ENCODE measurements at regions not wholly inside any gene's neighbourhood (a gene's known extent, or its start where the extent isn't known, plus 50 kb on each side); places are given as distances from the start of the nearest gene placed in this dataset.

DNA sequence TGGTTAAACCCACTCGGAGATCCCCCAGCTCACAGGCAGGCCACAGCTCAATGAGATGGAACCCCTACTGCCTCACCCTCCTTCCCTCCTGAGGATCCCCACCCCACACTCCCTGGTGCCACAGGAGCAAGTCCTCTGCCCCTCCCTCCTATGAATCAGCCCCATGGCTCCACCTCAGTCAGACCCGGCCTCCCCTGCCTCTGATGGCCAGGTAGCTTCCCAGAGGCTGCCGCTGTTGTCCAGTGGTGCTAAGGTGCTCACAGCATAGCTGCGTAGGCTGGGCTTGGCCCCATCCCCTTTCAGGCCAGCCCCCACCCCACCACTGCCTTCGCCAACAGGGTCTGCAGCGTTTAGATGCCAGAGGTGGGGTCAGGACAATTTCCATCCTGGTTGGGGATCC lies 98.5 kb upstream of the IGSF21 start:
- no peaks in the 10 kb centered on the region for H3K36me3 ChIP-seq (replicated peaks)
- H3K27me3 ChIP-seq (ENCODE audit: low read depth) = no peaks in the 10 kb centered on the region
- no peak overlapping the region for H3K4me3 ChIP-seq
- H3K9me3 ChIP-seq = no peaks in the 10 kb centered on the region
- in situ Hi-C loops (cut with MboI; ENCODE audit: low sequenced_read_pairs) = no loop called here
- no peaks in the 10 kb centered on the region for H3K4me1 ChIP-seq
- no peak for DNase-seq (ENCODE audit: low spot score in 2 of 2)

DNA sequence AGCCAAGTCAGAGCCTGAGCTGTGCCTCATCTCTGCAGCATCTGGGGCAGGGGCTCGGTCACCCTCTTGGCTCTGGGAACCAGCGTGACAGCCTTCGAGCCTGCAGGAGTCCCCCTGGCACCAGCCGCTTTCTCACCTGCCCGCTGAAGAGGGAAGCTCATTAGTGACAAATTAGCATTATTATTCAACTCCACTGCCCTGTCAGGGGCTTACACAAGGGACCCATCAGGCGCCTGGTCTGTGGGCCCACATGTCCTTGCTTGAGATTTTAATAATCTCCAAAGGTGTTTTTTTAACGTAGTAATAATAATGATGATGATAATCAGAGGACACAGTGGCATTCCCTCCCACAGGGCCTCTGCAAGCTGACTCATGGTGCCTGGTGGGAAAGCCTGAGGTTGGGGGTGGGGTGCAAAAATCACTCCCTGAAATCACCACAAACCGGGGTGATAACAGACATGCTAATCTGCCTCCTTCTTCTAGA lies 98.1 kb upstream of the IGSF21 start:
- in situ Hi-C loops (cut with MboI; ENCODE audit: low sequenced_read_pairs) = no loop called here
- no peak for DNase-seq (ENCODE audit: low spot score in 2 of 2)

DNA sequence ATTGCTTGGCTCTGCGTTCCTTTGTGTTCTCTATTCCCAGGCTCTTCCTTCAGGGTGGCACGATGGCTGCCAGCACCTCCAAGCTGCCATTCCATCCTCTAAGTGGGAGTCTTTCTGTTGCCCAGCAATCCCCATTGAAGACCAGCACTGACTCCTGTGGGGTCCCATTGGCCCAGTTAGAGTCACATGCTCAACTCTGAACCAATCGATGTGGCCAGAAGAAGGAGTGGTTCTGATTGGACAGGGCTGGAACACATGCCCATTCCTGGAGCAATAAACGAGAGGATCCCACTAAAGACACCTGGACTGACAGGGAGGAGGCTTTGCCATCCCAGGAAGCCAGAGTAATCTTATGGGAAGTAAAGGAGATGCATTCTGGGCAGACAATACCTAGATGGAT lies 97.2 kb upstream of the IGSF21 start:
- H3K9me3 ChIP-seq = no peaks in the 10 kb centered on the region

More for the DNA sequence above, 98.1 kb upstream of the IGSF21 start:
- Histone ChIP-seq H3K9me3 (no peaks in the 10 kb centered on the region), H3K36me3 (replicated peaks) (no peaks in the 10 kb centered on the region), H3K27me3 (ENCODE audit: low read depth) (no peaks in the 10 kb centered on the region), H3K4me1 (no peaks in the 10 kb centered on the region), H3K4me3 (no peak overlapping the region)

DNA sequence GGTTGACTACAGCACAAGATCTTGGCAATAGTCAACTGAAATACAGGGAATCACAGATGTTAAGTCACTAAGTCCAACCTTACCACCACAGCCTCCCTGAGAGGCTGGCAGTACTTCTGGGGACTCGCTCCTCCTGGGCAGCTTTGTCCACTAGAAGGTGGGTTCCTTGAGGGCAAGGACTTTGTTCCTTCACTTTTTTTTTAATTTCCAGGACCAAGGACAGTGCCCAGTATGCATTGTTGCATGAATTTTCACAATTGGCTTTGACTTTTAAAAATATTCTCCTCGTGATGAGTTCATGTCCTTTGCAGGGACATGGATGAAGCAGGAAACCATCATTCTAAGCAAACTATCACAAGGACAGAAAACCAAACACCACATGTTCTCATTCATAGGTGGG lies 96.7 kb upstream of the IGSF21 start:
- in situ Hi-C loops (cut with MboI; ENCODE audit: low sequenced_read_pairs) = no loop called here
- H3K9me3 ChIP-seq = no peaks in the 10 kb centered on the region
- no peaks in the 10 kb centered on the region for H3K36me3 ChIP-seq (replicated peaks)
- H3K27me3 ChIP-seq (ENCODE audit: low read depth) = no peaks in the 10 kb centered on the region
- H3K4me3 ChIP-seq = no peak overlapping the region
- no peak for DNase-seq (ENCODE audit: low spot score in 2 of 2)
- no peaks in the 10 kb centered on the region for H3K4me1 ChIP-seq

More for the DNA sequence above, 97.2 kb upstream of the IGSF21 start:
- no peak for DNase-seq (ENCODE audit: low spot score in 2 of 2)
- Histone ChIP-seq H3K27me3 (ENCODE audit: low read depth) (no peaks in the 10 kb centered on the region), H3K36me3 (replicated peaks) (no peaks in the 10 kb centered on the region), H3K4me1 (no peaks in the 10 kb centered on the region), H3K4me3 (no peak overlapping the region)
- in situ Hi-C loops (cut with MboI; ENCODE audit: low sequenced_read_pairs) = no loop called here

DNA sequence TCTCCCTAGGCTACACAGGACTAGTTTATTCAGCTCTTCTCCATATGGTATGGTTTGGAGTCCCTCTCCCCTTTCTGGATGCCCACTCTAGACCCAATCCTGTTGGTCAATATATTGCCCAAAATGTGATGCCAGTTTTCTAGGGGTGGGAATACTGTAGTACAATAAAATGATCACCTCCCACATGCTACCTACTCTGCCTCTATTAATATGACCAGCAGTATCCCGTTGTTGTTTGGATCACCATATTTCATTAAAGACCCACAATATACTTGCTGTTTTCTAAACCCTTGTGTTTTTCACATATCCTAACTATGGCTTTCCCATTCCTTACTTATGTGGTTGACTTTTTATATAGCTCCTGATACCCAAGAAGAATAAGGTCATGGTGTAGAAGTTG lies 95.9 kb upstream of the IGSF21 start:
- Histone ChIP-seq H3K4me3 (no peak overlapping the region), H3K4me1 (no peaks in the 10 kb centered on the region), H3K27me3 (ENCODE audit: low read depth) (no peaks in the 10 kb centered on the region), H3K36me3 (replicated peaks) (no peaks in the 10 kb centered on the region), H3K9me3 (no peaks in the 10 kb centered on the region)
- DNase-seq (ENCODE audit: low spot score in 2 of 2) = no peak
- in situ Hi-C loops (cut with MboI; ENCODE audit: low sequenced_read_pairs) = no loop called here

DNA sequence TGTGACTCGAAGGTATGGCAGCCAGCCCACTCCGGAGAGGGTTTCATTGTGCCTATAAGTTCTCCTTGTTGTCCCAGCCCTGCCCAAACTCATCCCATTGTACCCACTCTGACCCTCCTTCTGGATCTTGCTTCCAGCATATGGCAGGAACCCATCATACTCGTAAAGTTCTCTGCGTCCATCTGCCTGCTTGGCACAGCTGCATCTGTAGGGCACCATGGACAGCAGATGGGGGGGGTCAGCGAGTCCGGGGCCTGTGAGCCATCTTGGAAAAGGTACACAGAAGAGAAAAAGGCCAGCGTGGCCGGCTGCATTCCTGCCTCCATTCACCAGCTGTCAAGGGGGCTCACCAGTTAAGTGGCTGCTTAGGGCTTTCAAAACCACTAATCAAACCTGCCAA lies 94.9 kb upstream of the IGSF21 start:
- in situ Hi-C loops (cut with MboI; ENCODE audit: low sequenced_read_pairs) = no loop called here
- no peak for DNase-seq (ENCODE audit: low spot score in 2 of 2)
- no peaks in the 10 kb centered on the region for H3K9me3 ChIP-seq
- H3K27me3 ChIP-seq (ENCODE audit: low read depth) = no peaks in the 10 kb centered on the region
- H3K4me3 ChIP-seq = no peak overlapping the region
- H3K4me1 ChIP-seq = no peaks in the 10 kb centered on the region
- H3K36me3 ChIP-seq (replicated peaks) = no peaks in the 10 kb centered on the region

DNA sequence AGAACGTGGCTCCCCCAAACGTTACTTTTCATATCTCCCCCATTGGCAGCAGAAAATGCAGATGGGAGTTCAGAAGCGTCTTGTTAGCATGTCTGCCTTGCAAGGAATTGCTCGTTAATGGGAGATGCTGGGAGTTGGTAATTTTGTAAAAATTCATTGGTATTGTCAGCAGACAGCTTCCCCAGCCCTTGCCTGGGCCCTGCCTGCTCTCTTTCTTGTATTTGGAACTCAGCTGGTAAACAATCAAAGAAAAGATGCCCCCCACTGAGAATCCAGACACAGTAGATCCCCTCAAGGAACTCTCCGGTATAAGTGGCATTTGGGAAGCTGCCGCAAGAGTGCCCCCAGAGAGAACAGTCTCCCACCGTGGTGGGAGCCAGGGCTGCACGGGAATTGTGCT lies 94.4 kb upstream of the IGSF21 start:
- H3K27me3 ChIP-seq (ENCODE audit: low read depth) = no peaks in the 10 kb centered on the region
- DNase-seq (ENCODE audit: low spot score in 2 of 2) = no peak
- no peaks in the 10 kb centered on the region for H3K36me3 ChIP-seq (replicated peaks)
- H3K4me3 ChIP-seq = no peak overlapping the region
- in situ Hi-C loops (cut with MboI; ENCODE audit: low sequenced_read_pairs) = no loop called here
- H3K9me3 ChIP-seq = no peaks in the 10 kb centered on the region
- H3K4me1 ChIP-seq = no peaks in the 10 kb centered on the region

DNA sequence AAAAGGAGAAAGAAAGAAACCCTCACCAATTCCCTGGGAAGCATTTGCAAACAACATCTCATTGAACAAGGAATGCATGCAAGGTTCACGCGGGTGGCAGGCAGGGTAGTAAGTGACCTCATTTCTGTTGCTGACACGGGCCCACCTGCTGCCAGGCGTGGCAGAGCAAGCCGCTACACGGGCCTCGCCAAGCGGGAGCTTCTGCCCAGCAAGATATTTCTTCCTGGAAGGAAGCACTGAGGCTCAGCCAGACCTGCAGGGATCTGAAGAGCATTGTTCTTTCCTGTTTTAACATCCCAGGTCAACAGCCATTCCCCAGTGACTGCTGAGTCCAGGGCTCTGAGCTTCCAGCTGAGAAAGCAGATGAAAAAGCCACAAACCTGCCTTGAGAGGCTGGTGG lies 91.9 kb upstream of the IGSF21 start:
- in situ Hi-C loops (cut with MboI; ENCODE audit: low sequenced_read_pairs) = no loop called here

DNA sequence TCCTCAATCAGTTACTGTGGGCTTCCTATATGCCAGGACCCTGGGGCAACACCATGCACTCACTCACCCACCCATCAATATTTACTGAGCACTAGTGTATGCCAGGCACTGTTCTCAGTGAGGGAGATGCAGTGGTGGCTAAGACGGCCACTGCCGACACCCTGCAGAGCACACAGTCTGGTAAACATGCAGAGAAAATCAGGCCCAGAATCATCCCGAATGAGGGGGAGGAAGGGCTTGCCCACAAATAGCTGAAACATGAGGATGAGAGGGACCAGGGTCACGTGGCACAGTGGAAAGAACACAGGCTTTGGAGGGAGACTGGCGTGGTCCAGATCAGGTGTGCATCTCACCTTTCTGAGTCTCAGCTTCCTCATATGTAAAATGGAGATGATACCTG lies 89.2 kb upstream of the IGSF21 start:
- H3K4me1 ChIP-seq = no peaks in the 10 kb centered on the region
- peaks cover 12% of the 10 kb centered on the region; the same call in 1 of the 2 replicates for H3K27me3 ChIP-seq (ENCODE audit: low read depth)
- H3K9me3 ChIP-seq = no peaks in the 10 kb centered on the region
- in situ Hi-C loops (cut with MboI; ENCODE audit: low sequenced_read_pairs) = no loop called here
- H3K36me3 ChIP-seq (replicated peaks) = no peaks in the 10 kb centered on the region
- no peak overlapping the region for H3K4me3 ChIP-seq
- no peak for DNase-seq (ENCODE audit: low spot score in 2 of 2)

More for the DNA sequence above, 91.9 kb upstream of the IGSF21 start:
- H3K36me3 ChIP-seq (replicated peaks) = no peaks in the 10 kb centered on the region
- H3K9me3 ChIP-seq = no peaks in the 10 kb centered on the region
- H3K4me3 ChIP-seq = no peak overlapping the region
- no peaks in the 10 kb centered on the region for H3K4me1 ChIP-seq
- H3K27me3 ChIP-seq (ENCODE audit: low read depth) = peaks cover 7% of the 10 kb centered on the region; the same call in 1 of the 2 replicates
- DNase-seq (ENCODE audit: low spot score in 2 of 2) = no peak

DNA sequence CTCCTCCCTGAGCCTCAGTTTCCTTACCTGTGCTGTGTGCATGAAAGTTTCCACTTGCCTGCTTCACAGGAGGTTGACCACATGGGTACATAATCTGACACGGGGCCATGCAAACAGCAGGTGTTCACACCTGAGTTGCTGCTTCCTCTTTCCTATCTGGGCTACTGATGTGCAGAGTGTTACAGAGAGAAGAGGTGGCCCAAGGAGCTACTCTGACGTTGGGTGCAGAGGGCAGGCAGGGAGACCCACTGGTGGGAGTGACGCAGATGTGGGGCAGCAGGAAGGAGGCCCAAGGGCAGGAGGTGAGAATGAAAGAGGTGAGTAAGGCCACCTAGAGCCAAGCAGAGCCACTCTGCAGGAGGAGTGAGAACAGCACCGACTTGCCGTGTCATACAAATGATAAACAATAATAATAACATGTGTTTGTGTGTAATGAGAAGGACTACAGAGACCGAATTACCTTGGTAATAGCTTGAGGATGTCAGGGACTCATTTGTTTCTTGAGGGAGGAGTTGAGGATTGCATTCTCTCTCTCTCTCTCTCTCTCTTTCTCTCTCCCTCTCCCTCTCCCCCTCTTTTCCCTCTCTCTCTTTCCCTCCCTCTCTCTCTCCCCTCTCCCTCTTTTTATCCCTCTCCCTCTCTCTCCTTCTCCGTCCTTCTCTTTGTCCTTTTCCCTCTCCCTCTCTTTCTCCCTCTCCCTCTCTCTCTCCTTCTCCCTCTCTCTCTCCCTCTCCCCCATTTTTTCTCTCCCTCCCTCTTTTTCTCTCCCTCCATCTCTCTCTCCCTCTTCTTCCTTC lies 87.4 kb upstream of the IGSF21 start:
- H3K27me3 ChIP-seq (ENCODE audit: low read depth) = peaks cover 12% of the 10 kb centered on the region; the same call in 1 of the 2 replicates
- H3K9me3 ChIP-seq = no peaks in the 10 kb centered on the region
- in situ Hi-C loops (cut with MboI; ENCODE audit: low sequenced_read_pairs) = no loop called here
- H3K36me3 ChIP-seq (replicated peaks) = no peaks in the 10 kb centered on the region
- no peak overlapping the region for H3K4me3 ChIP-seq
- no peak for DNase-seq (ENCODE audit: low spot score in 2 of 2)
- H3K4me1 ChIP-seq = no peaks in the 10 kb centered on the region

DNA sequence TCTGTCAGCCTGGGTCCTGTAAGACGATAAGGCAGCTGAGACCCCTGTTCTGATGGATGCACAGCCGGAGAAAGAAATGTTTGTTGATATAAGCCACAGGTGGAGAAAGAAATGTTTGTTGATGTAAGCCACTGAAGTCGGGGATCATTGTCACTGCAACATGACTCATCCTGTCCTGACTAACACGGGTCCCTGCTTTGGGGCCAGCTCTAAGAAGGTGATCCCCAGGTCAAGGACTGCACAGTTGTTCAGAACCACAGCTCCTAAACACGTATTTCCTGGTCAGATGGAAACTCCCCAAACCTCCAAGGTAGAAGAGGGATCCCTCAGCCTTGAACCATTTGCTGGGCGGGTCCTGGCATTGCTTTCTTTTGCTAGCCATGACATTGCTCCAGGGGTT lies 86.4 kb upstream of the IGSF21 start:
- in situ Hi-C loops (cut with MboI; ENCODE audit: low sequenced_read_pairs) = no loop called here
- Histone ChIP-seq H3K4me1 (no peaks in the 10 kb centered on the region), H3K27me3 (ENCODE audit: low read depth) (peaks cover 17% of the 10 kb centered on the region; the same call in 1 of the 2 replicates), H3K9me3 (no peaks in the 10 kb centered on the region), H3K36me3 (replicated peaks) (no peaks in the 10 kb centered on the region), H3K4me3 (no peak overlapping the region)
- no peak for DNase-seq (ENCODE audit: low spot score in 2 of 2)

DNA sequence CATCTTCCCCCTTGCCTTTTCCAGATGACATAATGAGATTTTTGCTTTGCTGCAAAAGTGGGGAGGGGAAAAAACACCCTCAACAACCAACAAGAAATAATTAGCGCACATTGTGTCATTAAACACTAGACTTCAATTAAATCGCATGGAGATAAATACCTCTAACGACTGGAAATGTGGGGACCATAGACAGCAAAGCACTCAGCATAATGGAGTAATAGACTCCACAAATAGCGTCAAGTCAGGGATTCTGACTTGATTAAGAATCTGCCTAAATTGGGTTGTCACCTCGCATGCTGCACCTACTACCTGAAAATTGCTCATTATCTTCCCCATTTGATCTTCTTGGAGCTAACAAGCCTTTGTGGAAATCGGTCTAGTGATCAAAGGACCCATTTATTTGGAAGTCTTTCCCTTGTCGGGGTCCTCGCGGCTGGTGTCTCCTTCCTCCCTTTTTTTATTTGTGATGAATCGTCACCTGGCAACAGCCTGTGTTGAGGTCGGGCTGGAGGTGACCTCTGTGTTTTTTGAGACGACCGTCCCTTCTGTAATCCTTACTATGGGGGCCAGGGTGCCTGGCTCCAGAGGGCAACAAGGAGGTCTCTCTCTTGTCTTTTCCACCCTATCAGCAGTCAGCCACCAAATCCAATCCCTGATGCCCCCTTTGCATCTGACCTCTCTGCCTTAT lies 75.3 kb upstream of the IGSF21 start:
- peaks cover 4% of the 10 kb centered on the region; the same call in 1 of the 2 replicates for H3K27me3 ChIP-seq (ENCODE audit: low read depth)
- H3K9me3 ChIP-seq = no peaks in the 10 kb centered on the region
- no peaks in the 10 kb centered on the region for H3K4me1 ChIP-seq
- in situ Hi-C loops (cut with MboI; ENCODE audit: low sequenced_read_pairs) = no loop called here
- H3K36me3 ChIP-seq (replicated peaks) = no peaks in the 10 kb centered on the region
- H3K4me3 ChIP-seq = no peak overlapping the region
- DNase-seq (ENCODE audit: low spot score in 2 of 2) = no peak

DNA sequence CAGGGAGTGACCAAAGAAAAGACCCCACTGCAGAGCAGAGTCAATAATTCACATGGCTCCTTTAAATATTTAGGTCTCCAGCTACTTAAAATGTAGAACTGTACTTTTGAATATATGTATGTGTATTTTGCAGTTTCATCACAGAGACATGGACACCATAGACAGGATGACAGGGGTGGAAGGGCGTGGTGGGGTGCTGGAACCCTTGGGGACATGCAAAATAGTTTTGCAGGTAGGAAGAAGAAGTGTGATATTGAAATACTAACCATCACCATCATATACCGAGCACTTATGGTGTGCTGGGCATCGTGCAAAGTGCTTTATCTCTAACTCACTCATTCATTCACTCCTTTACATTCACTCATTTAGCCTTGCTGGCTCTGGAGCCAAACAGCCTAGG lies 72.5 kb upstream of the IGSF21 start:
- in situ Hi-C loops (cut with MboI; ENCODE audit: low sequenced_read_pairs) = no loop called here
- peaks cover 4% of the 10 kb centered on the region; the same call in 1 of the 2 replicates for H3K27me3 ChIP-seq (ENCODE audit: low read depth)
- DNase-seq (ENCODE audit: low spot score in 2 of 2) = no peak

DNA sequence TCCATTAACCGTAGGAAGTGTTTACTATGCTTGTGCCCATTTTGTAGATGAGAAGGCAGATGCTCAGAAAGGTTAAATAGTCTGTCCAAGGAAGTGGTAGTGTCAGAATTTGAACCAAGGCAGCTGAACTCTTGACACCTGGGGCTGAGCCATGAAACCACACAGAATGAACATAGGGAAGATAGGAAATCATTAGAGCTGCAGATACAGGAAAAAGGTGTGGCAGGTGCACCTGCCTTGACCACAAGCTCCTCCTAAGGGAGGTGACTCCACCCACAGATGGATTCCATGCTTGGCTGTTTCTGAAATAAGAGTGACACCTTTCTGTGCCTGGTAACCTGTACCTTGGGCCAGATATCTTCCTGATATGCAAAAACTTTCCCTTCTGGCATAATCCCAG lies 69.9 kb upstream of the IGSF21 start:
- in situ Hi-C loops (cut with MboI; ENCODE audit: low sequenced_read_pairs) = no loop called here
- H3K9me3 ChIP-seq = no peaks in the 10 kb centered on the region
- H3K27me3 ChIP-seq (ENCODE audit: low read depth) = peaks cover 4% of the 10 kb centered on the region; the same call in 1 of the 2 replicates
- no peaks in the 10 kb centered on the region for H3K4me1 ChIP-seq
- no peak for DNase-seq (ENCODE audit: low spot score in 2 of 2)
- H3K36me3 ChIP-seq (replicated peaks) = no peaks in the 10 kb centered on the region
- H3K4me3 ChIP-seq = no peak overlapping the region

More for the DNA sequence above, 72.5 kb upstream of the IGSF21 start:
- no peaks in the 10 kb centered on the region for H3K9me3 ChIP-seq
- H3K36me3 ChIP-seq (replicated peaks) = no peaks in the 10 kb centered on the region
- H3K4me3 ChIP-seq = no peak overlapping the region
- no peaks in the 10 kb centered on the region for H3K4me1 ChIP-seq
